GM19468 (cell line): ENCODE measurements at regions not wholly inside any gene's neighbourhood (a gene's known extent, or its start where the extent isn't known, plus 50 kb on each side); places are given as distances from the start of the nearest gene placed in this dataset.
"Not testable (repeated sequence)": the region's sequence is repeated elsewhere in the genome, so short reads cannot be mapped to it uniquely, and the experiment has no call there.

Experiments used
- ATAC-seq: cut with Tn5 transposase; IDR thresholded peaks from one replicate; pipeline ENCODE4 v1.9.1; 2021; ENCODE audit warnings: mild to moderate bottlenecking, moderate library complexity, moderate number of reproducible peaks; ENCODE audit not compliant: unreplicated experiment; ENCODE audit errors: extremely low read depth

GRCh38 chr3:35849496-35849895, 210.2 kb downstream of the ARPP21 start:
- no peak for ATAC-seq

- no peak for ATAC-seq
Observed at GRCh38 chr3:35849963-35850362, 210.6 kb downstream of the ARPP21 start.

DNA sequence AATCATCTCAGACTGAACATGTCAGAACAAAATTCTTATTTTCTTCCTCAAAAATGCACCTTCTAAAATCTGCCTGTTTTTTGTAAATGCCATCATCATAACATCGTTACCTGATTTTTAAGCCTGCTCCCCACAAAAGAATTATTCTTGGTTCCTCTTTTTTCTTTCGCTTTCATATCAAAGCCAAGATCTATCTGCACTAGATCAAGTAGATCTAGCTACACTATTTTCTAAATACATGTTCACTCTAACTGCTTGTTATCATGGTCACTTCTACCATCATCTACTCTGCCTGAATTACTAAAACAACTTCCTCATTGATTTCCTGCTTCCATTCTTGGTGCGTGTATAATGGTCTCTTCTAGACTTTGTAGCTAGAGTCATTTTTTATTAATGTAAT, 217.7 kb downstream of the ARPP21 start:
- ATAC-seq: peak; percentile 68

GRCh38 chr3:35862057-35862456, 222.7 kb downstream of the ARPP21 start:
- no peak for ATAC-seq

DNA sequence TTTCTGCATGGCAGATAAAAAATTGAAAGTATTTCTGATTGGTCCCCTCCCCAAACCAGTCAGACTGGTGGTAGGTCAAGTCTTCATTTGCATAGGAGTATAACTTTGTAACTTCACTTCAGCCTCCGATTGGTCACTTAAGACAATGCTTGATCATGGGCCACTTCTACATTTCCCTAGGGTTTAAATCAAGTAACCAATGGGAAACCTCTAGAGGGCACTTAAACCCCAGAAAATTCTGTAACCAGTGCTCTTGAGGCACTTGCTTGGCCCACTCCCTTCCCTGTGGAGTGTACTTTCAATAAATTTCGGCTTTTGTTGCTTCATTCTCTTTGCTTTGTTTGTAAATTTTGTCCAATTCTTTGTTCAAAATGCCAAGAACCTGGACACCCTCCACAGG, 225.5 kb downstream of the ARPP21 start:
- no peak for ATAC-seq

DNA sequence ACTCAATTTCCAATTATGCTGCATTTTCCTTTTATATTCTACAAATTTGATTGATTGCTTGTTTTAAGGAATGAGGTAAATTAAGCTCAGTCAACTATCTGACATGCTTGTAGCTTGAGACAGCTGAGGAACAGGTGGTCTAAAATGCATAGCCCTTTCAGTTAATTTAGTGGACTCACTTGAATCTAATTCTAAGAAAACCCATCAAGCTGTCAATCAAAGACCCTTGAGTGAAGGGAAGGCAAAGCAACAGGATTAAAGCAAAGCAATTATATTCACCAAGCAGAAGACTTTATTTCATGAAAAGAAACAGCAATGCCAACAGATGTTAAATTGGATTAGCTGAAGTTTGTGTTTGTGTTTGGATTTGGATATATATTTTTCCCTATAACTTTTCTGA, 228.5 kb downstream of the ARPP21 start:
- ATAC-seq: no peak

DNA sequence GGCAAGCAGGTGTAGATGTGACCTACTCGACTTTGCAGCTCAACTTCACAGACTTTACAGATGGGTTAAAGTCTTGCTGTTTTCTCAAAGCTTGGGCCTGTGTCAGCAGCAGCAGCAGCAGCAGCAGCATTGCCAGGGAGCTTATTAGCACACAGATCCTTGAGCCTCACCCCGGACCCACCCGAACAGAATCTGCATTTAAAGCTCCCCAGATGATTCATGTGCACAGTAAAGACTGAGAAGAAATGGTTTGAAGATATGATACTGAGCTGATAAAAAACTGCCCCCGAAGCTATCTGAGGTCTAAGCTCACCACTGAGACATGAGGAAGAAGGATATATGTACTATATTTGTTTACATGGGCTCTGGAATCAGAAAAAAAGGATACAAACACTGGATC, 231.7 kb downstream of the ARPP21 start:
- ATAC-seq: no peak

DNA sequence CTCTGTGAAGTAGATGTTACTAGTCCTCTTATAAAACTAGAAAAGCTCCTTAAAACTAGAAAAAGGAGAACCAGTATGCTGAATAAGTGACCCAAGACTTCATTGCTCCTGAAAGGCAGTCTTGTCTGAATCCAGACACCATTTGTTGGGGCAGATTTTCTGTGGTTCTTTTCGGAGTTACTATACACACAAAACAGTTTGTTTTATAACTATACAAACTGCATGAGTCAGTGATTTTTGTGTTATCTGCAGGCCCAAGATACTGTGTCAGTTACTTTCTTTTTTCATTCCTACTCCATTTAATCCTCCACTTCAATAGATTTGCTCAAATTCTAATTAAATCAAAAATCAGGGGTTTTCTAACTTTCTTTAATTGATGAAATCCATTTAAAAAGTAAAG, 244.6 kb downstream of the ARPP21 start:
- ATAC-seq: no peak

- no peak for ATAC-seq
Observed at GRCh38 chr3:35894735-35895134, 255.4 kb downstream of the ARPP21 start.

DNA sequence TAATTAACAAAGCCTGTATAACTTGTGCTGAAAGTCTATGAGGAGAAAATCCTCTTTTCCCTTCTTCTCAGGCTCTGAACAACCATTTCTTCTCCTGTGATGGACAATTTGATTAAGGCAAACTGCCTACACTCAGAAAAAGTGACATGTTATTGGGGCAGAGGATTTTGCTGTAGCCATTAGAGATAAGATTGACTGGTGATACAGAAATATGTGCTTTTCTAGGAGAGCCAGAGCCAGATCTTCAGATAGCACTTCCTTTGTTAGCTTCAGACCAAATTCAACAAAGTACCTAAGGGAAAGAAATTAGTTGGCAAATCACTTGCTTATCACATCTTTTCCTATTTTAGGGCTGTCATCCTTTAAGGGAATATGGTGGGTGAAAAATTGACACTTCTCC, 259.9 kb downstream of the ARPP21 start:
- no peak for ATAC-seq

DNA sequence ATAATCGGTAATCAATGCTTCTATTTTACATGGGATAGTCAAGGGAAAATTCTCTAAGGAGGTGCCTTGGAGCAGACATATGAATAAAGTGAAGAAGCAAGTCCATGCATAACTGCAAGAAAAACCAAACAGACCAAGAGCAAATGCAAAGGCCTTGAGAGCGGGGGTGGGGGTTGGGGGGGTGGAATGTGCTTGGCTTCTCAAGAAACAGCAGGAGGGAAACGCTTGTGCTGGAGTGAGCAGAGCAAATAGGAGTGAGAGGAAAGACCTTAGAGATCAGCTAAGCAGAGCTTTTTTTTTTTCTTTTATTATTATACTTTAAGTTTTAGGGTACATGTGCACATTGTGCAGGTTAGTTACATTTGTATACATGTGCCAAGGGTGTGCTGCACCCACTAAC, 260.8 kb downstream of the ARPP21 start:
- no peak for ATAC-seq

GRCh38 chr3:35908366-35909232, 269.3 kb downstream of the ARPP21 start:
- ATAC-seq: no peak

- no peak for ATAC-seq
Observed at GRCh38 chr3:35919160-35919559, 279.8 kb downstream of the ARPP21 start.

- ATAC-seq: no peak
Observed at GRCh38 chr3:35921718-35922117, 282.4 kb downstream of the ARPP21 start.

GRCh38 chr3:35924070-35924469, 284.7 kb downstream of the ARPP21 start:
- not testable (repeated sequence) for ATAC-seq

DNA sequence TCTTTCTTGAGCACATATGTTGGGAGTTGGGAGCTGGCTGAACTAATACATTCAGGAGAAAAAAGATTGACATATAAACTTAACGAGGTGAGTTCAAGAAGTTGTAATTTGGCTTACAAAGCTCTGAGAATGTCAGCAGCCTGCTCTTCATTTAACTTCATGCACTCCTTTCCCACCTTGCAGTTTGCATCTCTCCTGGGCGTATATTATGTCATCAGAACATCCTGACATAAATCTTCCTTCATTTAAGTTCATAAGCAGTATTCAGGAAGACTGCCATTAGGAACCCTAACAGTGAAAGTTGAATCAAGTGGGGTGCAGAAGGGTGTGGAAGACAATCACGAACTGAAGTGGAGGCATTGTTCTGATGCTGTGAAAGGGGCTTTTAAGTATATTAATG, 288.1 kb downstream of the ARPP21 start:
- no peak for ATAC-seq

DNA sequence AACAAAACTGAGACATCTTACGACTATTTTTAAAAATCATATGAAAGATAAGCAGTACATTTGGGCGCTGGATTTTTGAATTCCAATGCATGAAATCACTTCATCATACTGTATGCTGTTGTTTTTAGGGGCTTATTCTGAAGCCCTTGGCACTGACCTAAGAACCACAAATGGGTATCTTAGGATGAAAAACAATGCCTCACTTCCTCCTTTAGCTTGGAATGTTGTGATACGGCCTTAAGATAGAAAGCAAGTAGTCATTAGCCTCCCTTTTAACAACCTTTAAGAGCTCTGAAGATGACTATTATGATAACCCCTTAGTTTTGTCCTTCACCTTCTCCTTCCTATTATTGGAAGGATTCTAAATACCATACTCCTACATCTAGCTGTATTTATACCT, 289.8 kb downstream of the ARPP21 start:
- no peak for ATAC-seq

DNA sequence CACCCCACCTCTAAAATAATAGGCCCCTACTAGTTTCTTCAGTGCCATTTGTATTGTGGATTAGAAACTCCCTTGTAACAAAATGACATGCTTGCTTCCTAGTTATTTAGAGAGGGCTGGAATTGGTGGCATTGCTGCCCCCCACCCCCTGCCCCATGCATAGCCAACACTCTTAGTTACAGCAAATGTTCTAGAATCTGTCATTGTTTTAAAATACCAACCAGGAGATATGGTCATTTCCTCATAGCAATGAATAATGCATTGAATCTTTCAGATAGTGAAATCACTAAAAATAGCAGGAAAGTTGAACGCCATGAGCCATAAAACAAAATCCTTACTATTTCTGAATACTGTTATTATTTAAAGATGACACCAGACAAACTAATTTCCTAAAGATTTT, 292.5 kb downstream of the ARPP21 start:
- ATAC-seq: no peak

GRCh38 chr3:35932995-35933394, 293.7 kb downstream of the ARPP21 start:
- no peak for ATAC-seq

DNA sequence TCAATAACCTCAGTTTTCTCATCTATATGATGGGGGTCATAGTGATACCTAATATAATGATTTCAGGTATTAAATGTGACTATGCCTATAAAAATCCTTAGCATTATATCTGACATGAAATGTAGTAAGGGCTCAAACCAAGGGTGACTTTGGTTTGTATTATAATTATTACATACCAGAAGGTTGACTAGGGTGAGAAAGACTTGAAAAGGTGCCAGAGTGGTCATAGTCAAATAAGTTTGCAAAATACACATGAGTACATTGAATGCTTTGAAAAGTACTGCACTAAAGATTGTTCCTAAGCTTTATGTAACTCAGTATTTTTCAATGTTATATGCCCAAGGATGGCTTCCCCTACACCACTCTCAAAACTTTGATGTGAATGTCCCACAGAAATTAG, 297.2 kb downstream of the ARPP21 start:
- no peak for ATAC-seq

- no peak for ATAC-seq
Observed at GRCh38 chr3:35944926-35945710, 305.8 kb downstream of the ARPP21 start.
